Ascending aorta (tissue), 2 donors: ENCODE measurements at regions not wholly inside any gene's neighbourhood (a gene's known extent, or its start where the extent isn't known, plus 50 kb on each side); places are given as distances from the start of the nearest gene placed in this dataset.

Source experiments
- DNase-seq, 2 donors: peaks; one replicate each; pipeline ENCODE4 v3.0.0-alpha.2; 2019; ENCODE audit warnings: low spot score in 2 of 2
- H3K27ac ChIP-seq, 2 donors: fragments of 200-600 bp; sonication (generic); one replicate each; pipeline ENCODE4 v1.5.1; 2016 to 2017; ENCODE audit warnings: mild to moderate bottlenecking in 1 of 2
- H3K27me3 ChIP-seq: fragments of 200-600 bp; sonication (generic); one replicate; pipeline ENCODE4 v1.5.1; 2017
- H3K36me3 ChIP-seq, 2 donors: fragments of 200-600 bp; sonication (generic); one replicate each; pipeline ENCODE4 v1.5.1; 2016
- H3K4me1 ChIP-seq, 2 donors: fragments of 200-600 bp; sonication (generic); one replicate each; pipeline ENCODE4 v1.5.1; 2016 to 2017; ENCODE audit warnings: mild to moderate bottlenecking in 1 of 2
- H3K4me3 ChIP-seq, 2 donors: fragments of 200-600 bp; sonication (generic); one replicate each; pipeline ENCODE4 v1.5.1; 2016 to 2017; ENCODE audit warnings: mild to moderate bottlenecking in 1 of 2
- H3K9me3 ChIP-seq, 2 donors: fragments of 200-600 bp; sonication (generic); one replicate each; pipeline ENCODE4 v1.5.1; 2016
- intact Hi-C: fragments of 100-400 bp; cut with DNase I; formaldehyde crosslinking; loops from one replicate; pipeline ENCODE4 v1.15.1; 2023
- TF ChIP-seq, protein P1 (sequence below), 3 experiments: fragments of 200-600 bp in 2 of 3; fragments of 450-650 bp in 1 of 3; sonication (generic) in 2 of 3; IDR thresholded peaks; one replicate each; pipeline ENCODE4 v1.5.1; 2016 to 2019; ENCODE audit warnings: antibody characterized with exemption in 3 of 3, mild to moderate bottlenecking in 1 of 3, moderate library complexity in 1 of 3

DNA sequence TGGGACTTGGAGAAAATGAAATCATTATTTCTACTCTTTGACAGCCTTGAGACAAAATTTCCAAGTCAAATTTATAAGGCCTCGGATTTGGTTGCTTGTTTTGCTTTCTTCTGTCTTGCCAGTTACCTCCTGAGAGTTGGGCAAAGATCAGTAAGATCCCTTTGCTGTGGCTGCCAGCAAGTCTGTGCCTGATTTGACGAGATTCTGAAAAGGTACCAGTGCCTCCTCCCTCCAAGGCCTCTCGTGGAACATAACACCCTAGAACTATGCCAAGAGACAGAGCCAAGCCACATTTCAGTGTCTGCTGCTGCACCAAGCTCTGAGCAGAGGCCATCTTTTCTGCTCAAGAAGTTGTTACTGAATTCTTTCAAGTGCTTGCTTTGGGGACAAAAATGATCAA, 61.0 kb downstream of the GTPBP8 start:
- no peaks in the 10 kb centered on the region for H3K27me3 ChIP-seq
- intact Hi-C loops, result loop anchor here (1.0 to 10.0 kb wide), 4 partner anchors 85 to 693 kb away; partner anchors contain the start of genes ATP6V1A and NAA50
- peaks cover 0 to 6% of the 10 kb centered on the region in 2 donors for H3K4me1 ChIP-seq
- H3K9me3 ChIP-seq, result no peaks in the 10 kb centered on the region
- peak overlapping the region in 1 of 2 donors; percentile 27 for H3K4me3 ChIP-seq
- DNase-seq, result no peak
- no peaks in the 10 kb centered on the region for H3K36me3 ChIP-seq
- H3K27ac ChIP-seq, result peak overlapping the region; percentile 14 to 19
- TF ChIP-seq, protein P1, sequence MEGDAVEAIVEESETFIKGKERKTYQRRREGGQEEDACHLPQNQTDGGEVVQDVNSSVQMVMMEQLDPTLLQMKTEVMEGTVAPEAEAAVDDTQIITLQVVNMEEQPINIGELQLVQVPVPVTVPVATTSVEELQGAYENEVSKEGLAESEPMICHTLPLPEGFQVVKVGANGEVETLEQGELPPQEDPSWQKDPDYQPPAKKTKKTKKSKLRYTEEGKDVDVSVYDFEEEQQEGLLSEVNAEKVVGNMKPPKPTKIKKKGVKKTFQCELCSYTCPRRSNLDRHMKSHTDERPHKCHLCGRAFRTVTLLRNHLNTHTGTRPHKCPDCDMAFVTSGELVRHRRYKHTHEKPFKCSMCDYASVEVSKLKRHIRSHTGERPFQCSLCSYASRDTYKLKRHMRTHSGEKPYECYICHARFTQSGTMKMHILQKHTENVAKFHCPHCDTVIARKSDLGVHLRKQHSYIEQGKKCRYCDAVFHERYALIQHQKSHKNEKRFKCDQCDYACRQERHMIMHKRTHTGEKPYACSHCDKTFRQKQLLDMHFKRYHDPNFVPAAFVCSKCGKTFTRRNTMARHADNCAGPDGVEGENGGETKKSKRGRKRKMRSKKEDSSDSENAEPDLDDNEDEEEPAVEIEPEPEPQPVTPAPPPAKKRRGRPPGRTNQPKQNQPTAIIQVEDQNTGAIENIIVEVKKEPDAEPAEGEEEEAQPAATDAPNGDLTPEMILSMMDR (IDR thresholded peaks at IDR 0.05), result no peak

DNA sequence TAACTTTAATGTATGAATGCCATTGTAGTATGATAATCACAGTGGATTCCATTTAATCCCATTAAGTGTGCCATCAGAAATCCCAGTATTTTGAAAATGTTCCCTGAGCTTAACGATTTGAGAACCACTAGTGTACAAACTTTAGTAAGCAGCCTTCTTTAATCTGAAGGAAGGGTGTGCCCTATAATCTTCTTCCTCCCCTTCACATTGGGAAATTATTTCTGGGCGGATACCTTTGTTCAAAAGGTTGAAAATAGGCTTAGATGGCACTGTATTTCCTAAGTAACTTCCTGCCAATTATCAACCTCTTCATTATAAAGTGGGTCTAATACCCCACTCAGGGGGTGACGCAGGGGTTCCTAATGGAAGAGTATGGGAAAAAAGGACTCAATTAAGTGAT, 62.4 kb downstream of the GTPBP8 start:
- H3K9me3 ChIP-seq, result no peaks in the 10 kb centered on the region

DNA sequence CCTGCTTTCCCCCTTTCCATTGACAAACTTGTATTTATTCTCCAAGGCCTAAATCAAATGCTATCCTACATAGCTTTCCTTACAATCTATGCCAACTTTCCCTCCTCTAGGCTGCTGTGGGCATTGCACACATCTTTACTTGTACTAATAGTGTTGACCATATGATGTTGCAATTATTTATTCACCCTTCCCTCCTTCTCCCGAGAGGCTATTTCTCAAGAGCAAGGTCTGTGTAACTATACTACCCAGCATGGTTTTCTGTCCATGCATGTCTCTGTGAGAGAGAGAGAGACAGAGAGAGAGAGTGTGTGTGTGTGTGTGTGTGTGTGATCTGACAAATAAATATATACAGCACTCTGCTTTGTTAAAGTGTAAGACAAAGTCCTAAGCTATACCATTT, 63.8 kb downstream of the GTPBP8 start:
- Histone ChIP-seq H3K4me3 (no peak overlapping the region), H3K36me3 (no peaks in the 10 kb centered on the region), H3K27ac (no peak overlapping the region), H3K9me3 (no peaks in the 10 kb centered on the region), H3K27me3 (no peaks in the 10 kb centered on the region), H3K4me1 (peaks cover 0 to 6% of the 10 kb centered on the region in 2 donors)
- TF ChIP-seq, protein P1 (IDR thresholded peaks at IDR 0.05), result no peak
- DNase-seq, result no peak
- intact Hi-C loops, result loop anchor here (10.0 kb wide), 1 partner anchor 690 kb away; the partner anchor contains the start of genes ATP6V1A and NAA50

More for the DNA sequence above, 62.4 kb downstream of the GTPBP8 start:
- Histone ChIP-seq H3K4me1 (peaks cover 0 to 6% of the 10 kb centered on the region in 2 donors), H3K36me3 (no peaks in the 10 kb centered on the region), H3K27ac (no peak overlapping the region), H3K27me3 (no peaks in the 10 kb centered on the region), H3K4me3 (no peak overlapping the region)
- no peak for DNase-seq
- TF ChIP-seq, protein P1 (IDR thresholded peaks at IDR 0.05), result no peak
- intact Hi-C loops, result loop anchor here (10.0 kb wide), 1 partner anchor 692 kb away; the partner anchor contains the start of genes ATP6V1A and NAA50

DNA sequence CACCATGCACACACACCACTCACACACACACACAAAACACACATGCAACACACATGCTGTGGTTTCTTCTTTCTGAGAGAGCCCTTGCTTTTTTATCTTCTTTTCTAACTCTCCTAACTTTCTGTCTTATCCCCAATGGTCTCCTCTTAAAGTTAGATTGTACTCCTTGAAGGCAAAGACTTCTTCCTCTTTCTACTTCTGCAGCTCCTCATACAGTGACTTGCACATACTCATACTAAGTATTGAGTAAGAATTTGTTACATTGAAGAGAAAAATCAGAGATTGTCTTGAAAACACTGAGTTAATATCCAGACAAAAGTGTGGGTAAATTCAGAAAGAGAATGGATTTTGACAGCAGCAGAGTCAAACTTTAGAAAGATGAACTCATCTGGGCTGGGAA, 64.4 kb downstream of the GTPBP8 start:
- H3K4me1 ChIP-seq, result peaks cover 0 to 6% of the 10 kb centered on the region in 2 donors
- no peak for DNase-seq
- no peak overlapping the region for H3K27ac ChIP-seq
- TF ChIP-seq, protein P1 (IDR thresholded peaks at IDR 0.05), result no peak
- H3K9me3 ChIP-seq, result no peaks in the 10 kb centered on the region
- no peaks in the 10 kb centered on the region for H3K36me3 ChIP-seq
- H3K4me3 ChIP-seq, result no peak overlapping the region
- no peaks in the 10 kb centered on the region for H3K27me3 ChIP-seq
- intact Hi-C loops, result loop anchor here (10.0 kb wide), 1 partner anchor 690 kb away; the partner anchor contains the start of genes ATP6V1A and NAA50

DNA sequence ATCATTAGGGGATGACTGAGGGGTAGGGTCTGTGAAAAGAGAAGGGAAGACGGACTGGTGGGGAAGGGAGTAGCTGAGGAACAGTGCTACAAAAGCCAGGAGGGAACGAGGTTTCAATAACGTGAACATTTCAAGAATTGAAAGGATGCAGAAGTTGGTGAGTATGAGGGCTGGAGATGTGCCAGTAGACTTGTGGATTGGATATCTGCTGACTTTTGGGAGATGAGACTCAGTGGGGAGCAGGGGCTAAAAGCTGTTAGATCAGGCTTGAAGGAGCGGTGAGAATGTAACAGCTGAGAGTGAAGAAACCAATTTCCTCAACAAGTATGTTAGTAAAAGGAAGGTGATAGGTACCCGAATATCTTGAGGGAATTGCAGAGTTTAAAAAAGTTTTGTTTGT, 65.2 kb downstream of the GTPBP8 start:
- Histone ChIP-seq H3K27ac (no peak overlapping the region), H3K9me3 (no peaks in the 10 kb centered on the region), H3K4me3 (no peak overlapping the region), H3K4me1 (peaks cover 0 to 6% of the 10 kb centered on the region in 2 donors), H3K27me3 (no peaks in the 10 kb centered on the region), H3K36me3 (no peaks in the 10 kb centered on the region)
- DNase-seq, result no peak
- TF ChIP-seq, protein P1 (IDR thresholded peaks at IDR 0.05), result no peak
- intact Hi-C loops, result loop anchor here (10.0 kb wide), 1 partner anchor 689 kb away; the partner anchor contains the start of genes ATP6V1A and NAA50
